ENCODE measurements at regions not wholly inside any gene's neighbourhood (a gene's known extent, or its start where the extent isn't known, plus 50 kb on each side); places are given as distances from the start of the nearest gene placed in this dataset.

GRCh38 chr11:19336331-19336730 is 95.6 kb upstream of the E2F8 start:
- no peak for DNase-seq (ENCODE audit: low read depth)
- no peak overlapping the region for H3K4me3 ChIP-seq (ENCODE audit: low read depth, low read length)

GRCh38 chr11:19332476-19332875 is 91.7 kb upstream of the E2F8 start:
- no peak overlapping the region for H3K4me3 ChIP-seq (ENCODE audit: low read depth, low read length)
- no peak for DNase-seq (ENCODE audit: low read depth)

GRCh38 chr11:19330416-19330815 is 89.7 kb upstream of the E2F8 start:
- H3K4me3 ChIP-seq (ENCODE audit: low read depth, low read length) = no peak overlapping the region
- no peak for DNase-seq (ENCODE audit: low read depth)

- DNase-seq (ENCODE audit: low read depth) = no peak
- H3K4me3 ChIP-seq (ENCODE audit: low read depth, low read length) = no peak overlapping the region
Measured at GRCh38 chr11:19329970-19330369, 89.2 kb upstream of the E2F8 start.

GRCh38 chr11:19328586-19329311 is 88.0 kb upstream of the E2F8 start:
- H3K4me3 ChIP-seq (ENCODE audit: low read depth, low read length) = no peak overlapping the region
- DNase-seq (ENCODE audit: low read depth) = no peak

- no peak overlapping the region for H3K4me3 ChIP-seq (ENCODE audit: low read depth, low read length)
- DNase-seq (ENCODE audit: low read depth) = no peak
Measured at GRCh38 chr11:19327280-19327679, 86.5 kb upstream of the E2F8 start.

- DNase-seq (ENCODE audit: low read depth) = no peak
- no peak overlapping the region for H3K4me3 ChIP-seq (ENCODE audit: low read depth, low read length)
Measured at GRCh38 chr11:19326499-19326898, 85.8 kb upstream of the E2F8 start.

GRCh38 chr11:19323502-19323901 is 82.8 kb upstream of the E2F8 start:
- no peak for DNase-seq (ENCODE audit: low read depth)
- H3K4me3 ChIP-seq (ENCODE audit: low read depth, low read length) = no peak overlapping the region

- DNase-seq (ENCODE audit: low read depth) = no peak
- no peak overlapping the region for H3K4me3 ChIP-seq (ENCODE audit: low read depth, low read length)
Measured at GRCh38 chr11:19321351-19321750, 80.6 kb upstream of the E2F8 start.

GRCh38 chr11:19320827-19321226 is 80.1 kb upstream of the E2F8 start:
- H3K4me3 ChIP-seq (ENCODE audit: low read depth, low read length) = no peak overlapping the region
- DNase-seq (ENCODE audit: low read depth) = no peak

GRCh38 chr11:19316434-19316833 is 75.7 kb upstream of the E2F8 start:
- H3K4me3 ChIP-seq (ENCODE audit: low read depth, low read length) = no peak overlapping the region

GRCh38 chr11:19315511-19315910 is 74.8 kb upstream of the E2F8 start:
- DNase-seq (ENCODE audit: low read depth) = no peak
- no peak overlapping the region for H3K4me3 ChIP-seq (ENCODE audit: low read depth, low read length)

More at GRCh38 chr11:19316434-19316833, 75.7 kb upstream of the E2F8 start:
- peak; percentile 39 for DNase-seq (ENCODE audit: low read depth)

GRCh38 chr11:19313140-19313539 is 72.4 kb upstream of the E2F8 start:
- DNase-seq (ENCODE audit: low read depth) = no peak
- no peak overlapping the region for H3K4me3 ChIP-seq (ENCODE audit: low read depth, low read length)

- no peak overlapping the region for H3K4me3 ChIP-seq (ENCODE audit: low read depth, low read length)
- DNase-seq (ENCODE audit: low read depth) = no peak
Measured at GRCh38 chr11:19311308-19312030, 70.7 kb upstream of the E2F8 start.

- no peak overlapping the region for H3K4me3 ChIP-seq (ENCODE audit: low read depth, low read length)
- no peak for DNase-seq (ENCODE audit: low read depth)
Measured at GRCh38 chr11:19307498-19307897, 66.8 kb upstream of the E2F8 start.

- H3K4me3 ChIP-seq (ENCODE audit: low read depth, low read length) = no peak overlapping the region
- DNase-seq (ENCODE audit: low read depth) = no peak
Measured at GRCh38 chr11:19306179-19306944, 65.6 kb upstream of the E2F8 start.

- no peak overlapping the region for H3K4me3 ChIP-seq (ENCODE audit: low read depth, low read length)
- no peak for DNase-seq (ENCODE audit: low read depth)
Measured at GRCh38 chr11:19301361-19301760, 60.6 kb upstream of the E2F8 start.

GRCh38 chr11:19294444-19294843 is 53.7 kb upstream of the E2F8 start:
- no peak overlapping the region for H3K4me3 ChIP-seq (ENCODE audit: low read depth, low read length)

GRCh38 chr11:19291064-19291463 is 50.3 kb upstream of the E2F8 start:
- no peak for DNase-seq (ENCODE audit: low read depth)
- no peak overlapping the region for H3K4me3 ChIP-seq (ENCODE audit: low read depth, low read length)

More at GRCh38 chr11:19294444-19294843, 53.7 kb upstream of the E2F8 start:
- no peak for DNase-seq (ENCODE audit: low read depth)

All from skeletal muscle cell (primary cell).